ENCODE measurements at regions not wholly inside any gene's neighbourhood (a gene's known extent, or its start where the extent isn't known, plus 50 kb on each side); places are given as distances from the start of the nearest gene placed in this dataset.

DNA sequence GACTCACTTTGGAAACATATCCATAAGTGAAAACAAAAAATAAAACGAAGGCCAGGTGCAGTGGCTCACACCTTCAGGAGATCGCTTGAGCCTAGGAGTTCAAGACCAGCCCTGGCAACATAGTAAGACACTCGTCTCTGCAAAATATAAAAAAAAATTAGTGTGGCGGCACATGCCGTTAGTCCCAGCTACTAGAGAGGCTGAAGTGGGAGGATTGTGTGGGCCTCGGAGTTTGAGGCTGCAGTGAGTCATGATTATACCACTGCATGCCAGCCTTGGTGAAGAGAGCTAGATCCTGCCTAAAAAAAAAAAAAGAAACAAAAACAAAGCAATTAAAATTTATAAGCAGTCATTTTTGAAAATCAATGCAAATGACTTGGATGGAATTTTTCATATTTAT is 54.7 kb upstream of the NANOGP8 start:
- TF ChIP-seq, protein P1, sequence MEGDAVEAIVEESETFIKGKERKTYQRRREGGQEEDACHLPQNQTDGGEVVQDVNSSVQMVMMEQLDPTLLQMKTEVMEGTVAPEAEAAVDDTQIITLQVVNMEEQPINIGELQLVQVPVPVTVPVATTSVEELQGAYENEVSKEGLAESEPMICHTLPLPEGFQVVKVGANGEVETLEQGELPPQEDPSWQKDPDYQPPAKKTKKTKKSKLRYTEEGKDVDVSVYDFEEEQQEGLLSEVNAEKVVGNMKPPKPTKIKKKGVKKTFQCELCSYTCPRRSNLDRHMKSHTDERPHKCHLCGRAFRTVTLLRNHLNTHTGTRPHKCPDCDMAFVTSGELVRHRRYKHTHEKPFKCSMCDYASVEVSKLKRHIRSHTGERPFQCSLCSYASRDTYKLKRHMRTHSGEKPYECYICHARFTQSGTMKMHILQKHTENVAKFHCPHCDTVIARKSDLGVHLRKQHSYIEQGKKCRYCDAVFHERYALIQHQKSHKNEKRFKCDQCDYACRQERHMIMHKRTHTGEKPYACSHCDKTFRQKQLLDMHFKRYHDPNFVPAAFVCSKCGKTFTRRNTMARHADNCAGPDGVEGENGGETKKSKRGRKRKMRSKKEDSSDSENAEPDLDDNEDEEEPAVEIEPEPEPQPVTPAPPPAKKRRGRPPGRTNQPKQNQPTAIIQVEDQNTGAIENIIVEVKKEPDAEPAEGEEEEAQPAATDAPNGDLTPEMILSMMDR (IDR thresholded peaks at IDR 0.05), result no peak
- TF ChIP-seq EP300 (IDR thresholded peaks at IDR 0.05), result no peak
- no peak for TF ChIP-seq POLR2A (IDR thresholded peaks at IDR 0.05)
- no peak for TF ChIP-seq POLR2AphosphoS5 (IDR thresholded peaks at IDR 0.05)
